HepG2 (cell line): ENCODE measurements at regions not wholly inside any gene's neighbourhood (a gene's known extent, or its start where the extent isn't known, plus 50 kb on each side); places are given as distances from the start of the nearest gene placed in this dataset.

ENCODE experiments used
- ATAC-seq: fragments of 200-7000 bp; cut with Tn5 transposase; 3 replicates; pipeline ENCODE4 v1.9.1; 2020; ENCODE audit warnings: mild to moderate bottlenecking, moderate library complexity
- BruUV-seq: library from RNA; stranded (reverse); fragments of 400-500 nt; replicated peaks from 2 replicates; lab custom pipeline; 2021; lab: Mats Ljungman, UMichigan
- CTCF ChIA-PET: fragments of 300-600 bp; formaldehyde crosslinking; extraction: SDS; loops from one replicate; lab custom pipeline; 2021; ENCODE audit warnings: low total read pairs, inconsistent platforms, low intra/inter-chr PET ratio; lab: Yijun Ruan, JAX
- POLR2A ChIA-PET: fragments of 350-600 bp; sonication (Branson Sonifier 250); formaldehyde crosslinking; loops from one replicate; lab custom pipeline; 2020; ENCODE audit warnings: antibody characterized with exemption, inconsistent platforms; lab: Yijun Ruan, JAX
- DNase-seq: peaks from one replicate; pipeline ENCODE4 v3.0.0-alpha.2; 2015; ENCODE audit warnings: low spot score
- FAIRE-seq: peaks from 3 replicates; lab custom pipeline; 2011; peaks lifted over from hg19 to GRCh38; lab: Jason Lieb, UNC
- H2AFZ ChIP-seq: one replicate; pipeline ENCODE4 v1.6.1; 2011; ENCODE audit warnings: low read length, inconsistent platforms
- H3K27ac ChIP-seq: fragments of 300-600 bp; 3 replicates; pipeline ENCODE4 v1.8.0; 2011; ENCODE audit warnings: mixed run types, mild to moderate bottlenecking, mixed read lengths, low read length, inconsistent platforms; ENCODE audit not compliant: insufficient read depth; ENCODE audit errors: extremely low read length
- H3K27me3 ChIP-seq, 2 experiments: fragments of 200-600 bp in 1 of 2; 2 replicates in 1 of 2; 3 replicates in 1 of 2; pipeline versions ENCODE4 v1.6.0 to v1.8.0; 2011; ENCODE audit warnings: low read length in 2 of 2, mild to moderate bottlenecking in 2 of 2, moderate library complexity in 2 of 2, inconsistent platforms in 1 of 2; ENCODE audit not compliant: insufficient read depth in 2 of 2, control insufficient read depth in 1 of 2
- H3K36me3 ChIP-seq, 2 experiments: fragments of 200-600 bp in 1 of 2; replicated peaks in 1 of 2; 2 replicates in 1 of 2; 3 replicates in 1 of 2; pipeline versions ENCODE4 v1.5.1 to v1.8.0; 2011; ENCODE audit warnings: low read length in 2 of 2, inconsistent platforms in 1 of 2; ENCODE audit not compliant: insufficient read depth in 2 of 2, control insufficient read depth in 1 of 2
- H3K4me1 ChIP-seq: 2 replicates; pipeline ENCODE4 v1.5.1; 2012; ENCODE audit warnings: low read length, inconsistent platforms; ENCODE audit not compliant: insufficient read depth
- H3K4me2 ChIP-seq: 2 replicates; pipeline ENCODE4 v1.6.0; 2011; ENCODE audit warnings: low read depth, low read length, inconsistent platforms
- H3K4me3 ChIP-seq, 3 experiments: fragments of 200-600 bp in 1 of 3; sonication (generic), shearing (Covaris generic) in 1 of 3; replicated peaks in 1 of 3; 2 replicates each; pipeline ENCODE4 v1.5.1; 2011 to 2016; ENCODE audit warnings: low read length in 3 of 3, inconsistent platforms in 2 of 3, low read depth in 2 of 3, mild to moderate bottlenecking in 2 of 3, control low read depth in 1 of 3, mixed read lengths in 1 of 3; ENCODE audit not compliant: insufficient read depth in 1 of 3
- H3K79me2 ChIP-seq: one replicate; pipeline ENCODE4 v1.6.1; 2011; ENCODE audit warnings: low read length, inconsistent platforms; ENCODE audit not compliant: insufficient read depth
- H3K9ac ChIP-seq: 2 replicates; pipeline ENCODE4 v1.6.0; 2011; ENCODE audit warnings: mild to moderate bottlenecking, low read depth, low read length, inconsistent platforms; ENCODE audit not compliant: insufficient read depth
- H3K9me3 ChIP-seq: 2 replicates; pipeline ENCODE4 v1.5.1; 2012; ENCODE audit warnings: mild to moderate bottlenecking, low read length
- H4K20me1 ChIP-seq: 2 replicates; pipeline ENCODE4 v1.6.0; 2011; ENCODE audit warnings: inconsistent platforms, mild to moderate bottlenecking, low read length, moderate library complexity; ENCODE audit not compliant: insufficient read depth
- DR1 ChIP-seq: sonication (generic); formaldehyde crosslinking; IDR thresholded peaks from 2 replicates; pipeline ENCODE4 v1.8.0; 2021; ENCODE audit warnings: mild to moderate bottlenecking, missing genetic modification reagents, inconsistent platforms
- FOXA1 ChIP-seq, 2 experiments: fragments of 450-650 bp in 1 of 2; sonication (generic) in 1 of 2; formaldehyde crosslinking in 1 of 2; IDR thresholded peaks; 2 replicates each; pipeline versions ENCODE4 v1.4.0 to v1.6.1; 2016 to 2020; ENCODE audit warnings: missing genetic modification reagents in 1 of 2
- PITX1 ChIP-seq: sonication (generic); formaldehyde crosslinking; IDR thresholded peaks from 2 replicates; pipeline ENCODE4 v1.5.1; 2020; ENCODE audit warnings: mild to moderate bottlenecking, missing genetic modification reagents
- SAP130 ChIP-seq: IDR thresholded peaks from 2 replicates; pipeline ENCODE4 v1.6.1; 2016; ENCODE audit warnings: low read depth
- ZNF205 ChIP-seq: IDR thresholded peaks from 2 replicates; pipeline ENCODE4 v1.6.1; 2018; ENCODE audit warnings: missing biosample characterization, missing genetic modification reagents
- ZNF543 ChIP-seq: sonication (generic); formaldehyde crosslinking; IDR thresholded peaks from 2 replicates; pipeline ENCODE4 v1.4.0; 2020; ENCODE audit warnings: mild to moderate bottlenecking, missing genetic modification reagents
- ZNF781 ChIP-seq: sonication (generic); formaldehyde crosslinking; IDR thresholded peaks from 2 replicates; pipeline ENCODE4 v1.5.1; 2020; ENCODE audit warnings: borderline replicate concordance, mild to moderate bottlenecking, missing genetic modification reagents; ENCODE audit errors: not compliant biosample characterization
- WGBS: methylation state at CpG from one replicate; pipeline ENCODE4 v1.1.6; 2017; ENCODE audit warnings: low lambda C conversion rate; 5-methylcytosine and 5-hydroxymethylcytosine counted together
- in situ Hi-C: cut with HindIII; loops from 2 replicates; pipeline ENCODE4 v1.10.0; 2017; ENCODE audit warnings: low pct_unique_long_range_greater_than_20kb; ENCODE audit not compliant: extremely low pct_ligation_motif_present
- intact Hi-C: fragments of 100-400 bp; cut with micrococcal nuclease; formaldehyde crosslinking; loops from one replicate; pipeline ENCODE4 v1.10.0; 2022; ENCODE audit not compliant: unreplicated experiment
- TF ChIP-seq, protein P1 (sequence below): sonication (generic); formaldehyde crosslinking; IDR thresholded peaks from 2 replicates; pipeline ENCODE4 v1.5.0; 2020; ENCODE audit warnings: missing genetic modification reagents
- TF ChIP-seq, protein P2 (sequence below): sonication (generic); formaldehyde crosslinking; IDR thresholded peaks from 2 replicates; pipeline ENCODE4 v1.4.0; 2020; ENCODE audit warnings: mild to moderate bottlenecking, missing genetic modification reagents
- TF ChIP-seq, protein P3 (sequence below): sonication (generic); formaldehyde crosslinking; IDR thresholded peaks from 2 replicates; pipeline ENCODE4 v1.5.1; 2020; ENCODE audit warnings: missing genetic modification reagents, mild to moderate bottlenecking, borderline replicate concordance
- TF ChIP-seq, protein P4 (sequence below): sonication (generic); formaldehyde crosslinking; IDR thresholded peaks from 2 replicates; pipeline ENCODE4 v1.4.0; 2020; ENCODE audit warnings: missing genetic modification reagents; ENCODE audit errors: not compliant biosample characterization
- TF ChIP-seq, protein P5 (sequence below): sonication (generic); formaldehyde crosslinking; IDR thresholded peaks from 2 replicates; pipeline ENCODE4 v1.5.0; 2020; ENCODE audit warnings: mild to moderate bottlenecking, missing genetic modification reagents

DNA sequence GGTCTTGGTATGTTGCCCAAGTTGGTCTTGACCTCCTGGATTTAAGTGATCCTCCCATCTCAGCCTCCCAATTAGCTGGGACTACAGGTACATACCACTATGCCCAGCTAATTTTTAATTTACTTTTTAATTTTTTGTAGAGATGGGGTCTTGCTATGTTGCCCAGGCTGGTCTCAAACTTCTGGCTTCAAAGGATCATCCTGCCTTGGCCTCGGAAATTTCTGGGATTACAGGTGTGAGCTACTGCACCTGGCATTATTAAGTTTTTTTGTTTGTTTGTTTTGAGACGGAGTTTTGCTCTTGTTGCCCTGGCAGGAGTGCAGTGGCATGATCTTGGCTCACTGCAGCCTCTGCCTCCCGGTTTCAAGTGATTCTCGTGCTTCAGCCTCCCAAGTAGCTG lies 195.7 kb upstream of the HAAO start (continued):
- TF ChIP-seq, protein P1, sequence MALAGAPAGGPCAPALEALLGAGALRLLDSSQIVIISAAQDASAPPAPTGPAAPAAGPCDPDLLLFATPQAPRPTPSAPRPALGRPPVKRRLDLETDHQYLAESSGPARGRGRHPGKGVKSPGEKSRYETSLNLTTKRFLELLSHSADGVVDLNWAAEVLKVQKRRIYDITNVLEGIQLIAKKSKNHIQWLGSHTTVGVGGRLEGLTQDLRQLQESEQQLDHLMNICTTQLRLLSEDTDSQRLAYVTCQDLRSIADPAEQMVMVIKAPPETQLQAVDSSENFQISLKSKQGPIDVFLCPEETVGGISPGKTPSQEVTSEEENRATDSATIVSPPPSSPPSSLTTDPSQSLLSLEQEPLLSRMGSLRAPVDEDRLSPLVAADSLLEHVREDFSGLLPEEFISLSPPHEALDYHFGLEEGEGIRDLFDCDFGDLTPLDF, result peak; percentile 43; the same call in 1 of the 2 replicates

DNA sequence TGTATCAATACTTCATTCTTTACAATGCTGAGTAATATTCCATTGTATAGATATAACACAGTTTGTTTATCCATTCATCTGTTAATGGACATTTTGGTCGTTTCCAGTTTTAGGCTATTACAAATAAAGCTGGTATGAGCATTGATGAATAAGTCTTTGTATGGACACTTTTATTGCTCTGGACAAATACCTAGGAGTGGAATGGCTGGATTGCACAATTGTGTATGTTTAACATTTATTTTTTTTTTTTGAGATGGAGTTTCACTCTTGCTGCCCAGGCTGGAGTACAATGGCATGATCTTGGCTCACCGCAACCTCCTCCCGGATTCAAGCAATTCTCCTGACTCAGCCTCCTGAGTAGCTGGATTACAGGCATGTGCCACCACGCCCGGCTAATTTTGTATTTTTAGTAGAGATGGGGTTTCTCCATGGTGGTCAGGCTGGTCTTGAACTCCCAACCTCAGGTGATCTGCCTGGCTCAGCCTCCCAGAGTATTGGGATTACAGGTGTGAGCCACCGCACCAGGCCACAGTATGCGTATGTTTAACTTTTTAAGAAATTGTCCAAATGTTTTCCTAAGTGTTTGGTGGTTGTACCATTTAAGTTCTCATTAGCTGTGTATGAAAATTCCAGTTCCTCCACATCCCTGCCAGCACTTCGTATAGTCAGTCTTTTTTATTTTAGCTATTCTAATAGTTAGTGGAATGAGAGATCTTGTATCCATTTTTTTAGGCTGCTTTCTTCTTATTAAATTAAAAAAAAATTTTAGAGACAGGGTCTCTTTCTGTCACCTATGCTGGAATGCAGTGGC lies 194.9 kb upstream of the HAAO start:
- Histone ChIP-seq H3K4me3 (no peak overlapping the region), H3K79me2 (no peaks in the 10 kb centered on the region), H2AFZ (no peak overlapping the region), H3K4me2 (no peak overlapping the region), H3K9ac (no peak overlapping the region), H4K20me1 (no peaks in the 10 kb centered on the region), H3K27me3 (no peaks in the 10 kb centered on the region), H3K36me3 (no peaks in the 10 kb centered on the region), H3K4me1 (peaks cover 81% of the 10 kb centered on the region), H3K27ac (peak overlapping the region; percentile 73), H3K9me3 (no peaks in the 10 kb centered on the region)
- ChIA-PET POLR2A (interaction anchor here (0.7 to 4.5 kb wide), 8 partner anchors 9 to 240 kb away, joined by 3 to 82 read pairs (median 8); partner anchors contain the start of gene ZFP36L2), CTCF (interaction anchor here (1.0 kb wide), 1 partner anchor 12 kb away, joined by 3 read pairs; no protein-coding TSS in a partner anchor)
- BruUV-seq, result no TSS peak
- in situ Hi-C loops (no loop called here), intact Hi-C loops (loop anchor here (1.0 to 2.0 kb wide), 2 partner anchors 8 to 17 kb away; no protein-coding TSS in a partner anchor)
- 74% methylated on average over 8 of the region's 8 CpGs for WGBS
- ATAC-seq (peak; percentile 74), FAIRE-seq (no peak), DNase-seq (peak; percentile 91)
- TF ChIP-seq ZNF543 (CRISPR knock-in tag) (no peak), DR1 (CRISPR knock-in tag) (no peak), SAP130 (peak; percentile 50; the same call in 1 of the 2 replicates), PITX1 (peak; percentile 52; the same call in 1 of the 2 replicates), FOXA1 (IDR thresholded peaks at IDR 0.05) (no peak), FOXA1 (CRISPR knock-in tag; IDR thresholded peaks at IDR 0.05) (0 out of 2 replicates have a peak, but pooled peaks have one; percentile 28), ZNF781 (peak; percentile 25), ZNF205 (CRISPR knock-in tag) (peak; percentile 63; the same call in 1 of the 2 replicates)
- TF ChIP-seq, protein P2, sequence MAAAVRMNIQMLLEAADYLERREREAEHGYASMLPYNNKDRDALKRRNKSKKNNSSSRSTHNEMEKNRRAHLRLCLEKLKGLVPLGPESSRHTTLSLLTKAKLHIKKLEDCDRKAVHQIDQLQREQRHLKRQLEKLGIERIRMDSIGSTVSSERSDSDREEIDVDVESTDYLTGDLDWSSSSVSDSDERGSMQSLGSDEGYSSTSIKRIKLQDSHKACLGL (CRISPR knock-in tag), result no peak
- TF ChIP-seq, protein P3, sequence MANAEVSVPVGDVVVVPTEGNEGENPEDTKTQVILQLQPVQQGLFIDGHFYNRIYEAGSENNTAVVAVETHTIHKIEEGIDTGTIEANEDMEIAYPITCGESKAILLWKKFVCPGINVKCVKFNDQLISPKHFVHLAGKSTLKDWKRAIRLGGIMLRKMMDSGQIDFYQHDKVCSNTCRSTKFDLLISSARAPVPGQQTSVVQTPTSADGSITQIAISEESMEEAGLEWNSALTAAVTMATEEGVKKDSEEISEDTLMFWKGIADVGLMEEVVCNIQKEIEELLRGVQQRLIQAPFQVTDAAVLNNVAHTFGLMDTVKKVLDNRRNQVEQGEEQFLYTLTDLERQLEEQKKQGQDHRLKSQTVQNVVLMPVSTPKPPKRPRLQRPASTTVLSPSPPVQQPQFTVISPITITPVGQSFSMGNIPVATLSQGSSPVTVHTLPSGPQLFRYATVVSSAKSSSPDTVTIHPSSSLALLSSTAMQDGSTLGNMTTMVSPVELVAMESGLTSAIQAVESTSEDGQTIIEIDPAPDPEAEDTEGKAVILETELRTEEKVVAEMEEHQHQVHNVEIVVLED (CRISPR knock-in tag), result 0 out of 2 replicates have a peak, but pooled peaks have one; percentile 16
- TF ChIP-seq, protein P4, sequence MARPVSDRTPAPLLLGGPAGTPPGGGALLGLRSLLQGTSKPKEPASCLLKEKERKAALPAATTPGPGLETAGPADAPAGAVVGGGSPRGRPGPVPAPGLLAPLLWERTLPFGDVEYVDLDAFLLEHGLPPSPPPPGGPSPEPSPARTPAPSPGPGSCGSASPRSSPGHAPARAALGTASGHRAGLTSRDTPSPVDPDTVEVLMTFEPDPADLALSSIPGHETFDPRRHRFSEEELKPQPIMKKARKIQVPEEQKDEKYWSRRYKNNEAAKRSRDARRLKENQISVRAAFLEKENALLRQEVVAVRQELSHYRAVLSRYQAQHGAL (CRISPR knock-in tag), result peak; percentile 27
- TF ChIP-seq, protein P5, sequence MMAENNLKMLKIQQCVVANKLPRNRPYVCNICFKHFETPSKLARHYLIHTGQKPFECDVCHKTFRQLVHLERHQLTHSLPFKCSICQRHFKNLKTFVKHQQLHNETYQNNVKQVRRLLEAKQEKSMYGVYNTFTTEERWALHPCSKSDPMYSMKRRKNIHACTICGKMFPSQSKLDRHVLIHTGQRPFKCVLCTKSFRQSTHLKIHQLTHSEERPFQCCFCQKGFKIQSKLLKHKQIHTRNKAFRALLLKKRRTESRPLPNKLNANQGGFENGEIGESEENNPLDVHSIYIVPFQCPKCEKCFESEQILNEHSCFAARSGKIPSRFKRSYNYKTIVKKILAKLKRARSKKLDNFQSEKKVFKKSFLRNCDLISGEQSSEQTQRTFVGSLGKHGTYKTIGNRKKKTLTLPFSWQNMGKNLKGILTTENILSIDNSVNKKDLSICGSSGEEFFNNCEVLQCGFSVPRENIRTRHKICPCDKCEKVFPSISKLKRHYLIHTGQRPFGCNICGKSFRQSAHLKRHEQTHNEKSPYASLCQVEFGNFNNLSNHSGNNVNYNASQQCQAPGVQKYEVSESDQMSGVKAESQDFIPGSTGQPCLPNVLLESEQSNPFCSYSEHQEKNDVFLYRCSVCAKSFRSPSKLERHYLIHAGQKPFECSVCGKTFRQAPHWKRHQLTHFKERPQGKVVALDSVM (CRISPR knock-in tag), result peak; percentile 72
